Body of pancreas (tissue), 4 donors: ENCODE measurements at regions not wholly inside any gene's neighbourhood (a gene's known extent, or its start where the extent isn't known, plus 50 kb on each side); places are given as distances from the start of the nearest gene placed in this dataset.

Source experiments
- ATAC-seq: fragments of 150-250 bp; one replicate; pipeline ENCODE4 v1.9.1; 2016
- DNase-seq, 4 donors: peaks; one replicate each; pipeline ENCODE4 v3.0.0-alpha.2; 2019
- H3K27ac ChIP-seq, 4 donors: fragments of 200-600 bp; sonication (generic); 1 replicate in 3 of 4; 2 replicates in 1 of 4; pipeline versions ENCODE4 v1.5.1 to v1.6.1; 2016 to 2019; ENCODE audit warnings: mild to moderate bottlenecking in 1 of 4, mixed read lengths in 1 of 4, moderate library complexity in 1 of 4
- H3K27me3 ChIP-seq, 2 donors: fragments of 200-600 bp; sonication (generic); one replicate each; pipeline ENCODE4 v1.6.0; 2016; ENCODE audit warnings: mild to moderate bottlenecking in 1 of 2
- H3K36me3 ChIP-seq, 2 donors: fragments of 200-600 bp; sonication (generic); replicated peaks in 1 of 2; 2 replicates each; pipeline ENCODE4 v1.5.1; 2016; ENCODE audit warnings: low read depth in 2 of 2; ENCODE audit not compliant: insufficient read depth in 1 of 2
- H3K4me1 ChIP-seq: fragments of 200-600 bp; sonication (generic); one replicate; pipeline ENCODE4 v1.6.0; 2016
- H3K4me3 ChIP-seq, 2 donors: fragments of 200-600 bp; sonication (generic); 1 replicate in 1 of 2; 2 replicates in 1 of 2; pipeline ENCODE4 v1.5.1; 2016 to 2019
- H3K9me3 ChIP-seq, 3 donors: fragments of 200-600 bp; sonication (generic); 1 replicate in 2 of 3; 2 replicates in 1 of 3; pipeline ENCODE4 v1.5.1; 2016
- POLR2A ChIP-seq, 3 donors: fragments of 450-650 bp; IDR thresholded peaks; one replicate each; pipeline ENCODE4 v1.6.1; 2016; ENCODE audit warnings: antibody characterized with exemption in 3 of 3, mild to moderate bottlenecking in 2 of 3
- WGBS, 2 donors: methylation state at CpG; one replicate each; pipeline ENCODE4 v1.1.5; 2017; 5-methylcytosine and 5-hydroxymethylcytosine counted together
- intact Hi-C: fragments of 100-400 bp; cut with DNase I; formaldehyde crosslinking; loops from one replicate; pipeline ENCODE4 v1.15.1; 2023
- TF ChIP-seq, protein P1 (sequence below), 7 experiments: fragments of 450-650 bp in 4 of 7; fragments of 200-600 bp in 3 of 7; sonication (generic) in 3 of 7; IDR thresholded peaks; one replicate each; pipeline ENCODE4 v1.5.1; 2016 to 2019; ENCODE audit warnings: antibody characterized with exemption in 7 of 7

GRCh38 chr5:98510143-98510985, 263.1 kb upstream of the RGMB start:
- no peak for TF ChIP-seq POLR2A (IDR thresholded peaks at IDR 0.05)
- TF ChIP-seq, protein P1, sequence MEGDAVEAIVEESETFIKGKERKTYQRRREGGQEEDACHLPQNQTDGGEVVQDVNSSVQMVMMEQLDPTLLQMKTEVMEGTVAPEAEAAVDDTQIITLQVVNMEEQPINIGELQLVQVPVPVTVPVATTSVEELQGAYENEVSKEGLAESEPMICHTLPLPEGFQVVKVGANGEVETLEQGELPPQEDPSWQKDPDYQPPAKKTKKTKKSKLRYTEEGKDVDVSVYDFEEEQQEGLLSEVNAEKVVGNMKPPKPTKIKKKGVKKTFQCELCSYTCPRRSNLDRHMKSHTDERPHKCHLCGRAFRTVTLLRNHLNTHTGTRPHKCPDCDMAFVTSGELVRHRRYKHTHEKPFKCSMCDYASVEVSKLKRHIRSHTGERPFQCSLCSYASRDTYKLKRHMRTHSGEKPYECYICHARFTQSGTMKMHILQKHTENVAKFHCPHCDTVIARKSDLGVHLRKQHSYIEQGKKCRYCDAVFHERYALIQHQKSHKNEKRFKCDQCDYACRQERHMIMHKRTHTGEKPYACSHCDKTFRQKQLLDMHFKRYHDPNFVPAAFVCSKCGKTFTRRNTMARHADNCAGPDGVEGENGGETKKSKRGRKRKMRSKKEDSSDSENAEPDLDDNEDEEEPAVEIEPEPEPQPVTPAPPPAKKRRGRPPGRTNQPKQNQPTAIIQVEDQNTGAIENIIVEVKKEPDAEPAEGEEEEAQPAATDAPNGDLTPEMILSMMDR (IDR thresholded peaks at IDR 0.05) = no peak
- intact Hi-C loops = no loop called here
- 7 to 9% methylated on average over 10 of the region's 10 CpGs for WGBS, 2 donors
- no peak overlapping the region for H3K4me3 ChIP-seq
- no peaks in the 10 kb centered on the region for H3K27me3 ChIP-seq
- peak; percentile 14 to 50 (median 24) for DNase-seq
- H3K4me1 ChIP-seq = peaks cover 28% of the 10 kb centered on the region
- H3K36me3 ChIP-seq = no peaks in the 10 kb centered on the region
- no peaks in the 10 kb centered on the region for H3K9me3 ChIP-seq
- ATAC-seq = peak; percentile 68
- H3K27ac ChIP-seq = no peak overlapping the region

GRCh38 chr5:98513380-98513779, 260.1 kb upstream of the RGMB start:
- WGBS, 2 donors = 30 to 32% methylated on average over 4 of the region's 4 CpGs
- TF ChIP-seq POLR2A (IDR thresholded peaks at IDR 0.05) = no peak
- TF ChIP-seq, protein P1 (IDR thresholded peaks at IDR 0.05) = no peak
- no peaks in the 10 kb centered on the region for H3K27me3 ChIP-seq
- no peak overlapping the region for H3K4me3 ChIP-seq
- H3K36me3 ChIP-seq = no peaks in the 10 kb centered on the region
- intact Hi-C loops = no loop called here
- H3K4me1 ChIP-seq = peaks cover 25% of the 10 kb centered on the region
- no peak overlapping the region for H3K27ac ChIP-seq
- H3K9me3 ChIP-seq = no peaks in the 10 kb centered on the region
- ATAC-seq (peak; percentile 73), DNase-seq (peak; percentile 43 to 65 (median 52))

- Histone ChIP-seq H3K36me3 (no peaks in the 10 kb centered on the region), H3K27ac (no peak overlapping the region), H3K27me3 (no peaks in the 10 kb centered on the region), H3K4me3 (no peak overlapping the region), H3K9me3 (no peaks in the 10 kb centered on the region), H3K4me1 (peaks cover 25% of the 10 kb centered on the region)
- intact Hi-C loops = no loop called here
- WGBS, 2 donors = 84% methylated on average over 3 of the region's 3 CpGs
- ATAC-seq = no peak
- no peak for TF ChIP-seq POLR2A (IDR thresholded peaks at IDR 0.05)
- TF ChIP-seq, protein P1 (IDR thresholded peaks at IDR 0.05) = no peak
- no peak for DNase-seq
Observed at GRCh38 chr5:98514215-98514614, 259.2 kb upstream of the RGMB start.

DNA sequence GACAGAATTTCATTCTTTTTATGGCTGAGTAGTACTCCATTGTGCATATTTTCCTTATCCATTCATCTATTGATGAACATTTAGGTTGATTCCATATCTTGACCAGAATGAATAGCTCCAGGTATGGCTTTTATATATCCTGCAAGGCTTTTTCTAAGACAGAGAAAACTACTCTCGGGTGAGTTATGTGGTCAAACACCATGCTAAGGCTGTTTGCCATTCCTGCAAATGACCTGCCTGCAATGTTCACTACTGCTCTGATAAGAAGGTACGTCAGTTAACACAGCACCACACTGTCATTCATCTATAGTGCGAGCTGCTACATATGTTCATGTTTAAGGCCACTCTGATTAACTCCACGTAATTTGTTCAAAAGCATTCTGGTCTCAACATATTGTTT, 256.8 kb upstream of the RGMB start:
- ATAC-seq (no peak), DNase-seq (no peak)
- Histone ChIP-seq H3K4me1 (peaks cover 8% of the 10 kb centered on the region), H3K27me3 (no peaks in the 10 kb centered on the region), H3K9me3 (no peaks in the 10 kb centered on the region), H3K36me3 (no peaks in the 10 kb centered on the region), H3K27ac (no peak overlapping the region), H3K4me3 (no peak overlapping the region)
- 87 to 94% methylated on average over 4 of the region's 4 CpGs for WGBS, 2 donors
- TF ChIP-seq, protein P1 (IDR thresholded peaks at IDR 0.05) = no peak
- no peak for TF ChIP-seq POLR2A (IDR thresholded peaks at IDR 0.05)
- intact Hi-C loops = no loop called here
